HepG2 (cell line): ENCODE measurements at regions not wholly inside any gene's neighbourhood (a gene's known extent, or its start where the extent isn't known, plus 50 kb on each side); places are given as distances from the start of the nearest gene placed in this dataset.

Experiments used
- ATAC-seq: fragments of 200-7000 bp; cut with Tn5 transposase; 3 replicates; pipeline ENCODE4 v1.9.1; 2020; ENCODE audit warnings: mild to moderate bottlenecking, moderate library complexity
- BruUV-seq: library from RNA; stranded (reverse); fragments of 400-500 nt; replicated peaks from 2 replicates; lab custom pipeline; 2021; lab: Mats Ljungman, UMichigan
- CTCF ChIA-PET: fragments of 300-600 bp; formaldehyde crosslinking; extraction: SDS; loops from one replicate; lab custom pipeline; 2021; ENCODE audit warnings: low total read pairs, inconsistent platforms, low intra/inter-chr PET ratio; lab: Yijun Ruan, JAX
- POLR2A ChIA-PET: fragments of 350-600 bp; sonication (Branson Sonifier 250); formaldehyde crosslinking; loops from one replicate; lab custom pipeline; 2020; ENCODE audit warnings: antibody characterized with exemption, inconsistent platforms; lab: Yijun Ruan, JAX
- DNase-seq: peaks from one replicate; pipeline ENCODE4 v3.0.0-alpha.2; 2015; ENCODE audit warnings: low spot score
- FAIRE-seq: peaks from 3 replicates; lab custom pipeline; 2011; peaks lifted over from hg19 to GRCh38; lab: Jason Lieb, UNC
- H2AFZ ChIP-seq: one replicate; pipeline ENCODE4 v1.6.1; 2011; ENCODE audit warnings: low read length, inconsistent platforms
- H3K27ac ChIP-seq: fragments of 300-600 bp; 3 replicates; pipeline ENCODE4 v1.8.0; 2011; ENCODE audit warnings: mixed run types, mild to moderate bottlenecking, mixed read lengths, low read length, inconsistent platforms; ENCODE audit not compliant: insufficient read depth; ENCODE audit errors: extremely low read length
- H3K27me3 ChIP-seq, 2 experiments: fragments of 200-600 bp in 1 of 2; 2 replicates in 1 of 2; 3 replicates in 1 of 2; pipeline versions ENCODE4 v1.6.0 to v1.8.0; 2011; ENCODE audit warnings: low read length in 2 of 2, mild to moderate bottlenecking in 2 of 2, moderate library complexity in 2 of 2, inconsistent platforms in 1 of 2; ENCODE audit not compliant: insufficient read depth in 2 of 2, control insufficient read depth in 1 of 2
- H3K36me3 ChIP-seq, 2 experiments: fragments of 200-600 bp in 1 of 2; replicated peaks in 1 of 2; 2 replicates in 1 of 2; 3 replicates in 1 of 2; pipeline versions ENCODE4 v1.5.1 to v1.8.0; 2011; ENCODE audit warnings: low read length in 2 of 2, inconsistent platforms in 1 of 2; ENCODE audit not compliant: insufficient read depth in 2 of 2, control insufficient read depth in 1 of 2
- H3K4me1 ChIP-seq: 2 replicates; pipeline ENCODE4 v1.5.1; 2012; ENCODE audit warnings: low read length, inconsistent platforms; ENCODE audit not compliant: insufficient read depth
- H3K4me2 ChIP-seq: 2 replicates; pipeline ENCODE4 v1.6.0; 2011; ENCODE audit warnings: low read depth, low read length, inconsistent platforms
- H3K4me3 ChIP-seq, 3 experiments: fragments of 200-600 bp in 1 of 3; sonication (generic), shearing (Covaris generic) in 1 of 3; replicated peaks in 1 of 3; 2 replicates each; pipeline ENCODE4 v1.5.1; 2011 to 2016; ENCODE audit warnings: low read length in 3 of 3, inconsistent platforms in 2 of 3, low read depth in 2 of 3, mild to moderate bottlenecking in 2 of 3, control low read depth in 1 of 3, mixed read lengths in 1 of 3; ENCODE audit not compliant: insufficient read depth in 1 of 3
- H3K79me2 ChIP-seq: one replicate; pipeline ENCODE4 v1.6.1; 2011; ENCODE audit warnings: low read length, inconsistent platforms; ENCODE audit not compliant: insufficient read depth
- H3K9ac ChIP-seq: 2 replicates; pipeline ENCODE4 v1.6.0; 2011; ENCODE audit warnings: mild to moderate bottlenecking, low read depth, low read length, inconsistent platforms; ENCODE audit not compliant: insufficient read depth
- H3K9me3 ChIP-seq: 2 replicates; pipeline ENCODE4 v1.5.1; 2012; ENCODE audit warnings: mild to moderate bottlenecking, low read length
- H4K20me1 ChIP-seq: 2 replicates; pipeline ENCODE4 v1.6.0; 2011; ENCODE audit warnings: inconsistent platforms, mild to moderate bottlenecking, low read length, moderate library complexity; ENCODE audit not compliant: insufficient read depth
- DNMT3B ChIP-seq: conservative IDR thresholded peaks from 2 replicates; pipeline ENCODE4 v1.6.1; 2016; ENCODE audit warnings: missing biosample characterization, control low read depth
- MBNL3 ChIP-seq: fragments of 250-450 bp; sonication (Bioruptor Pico); conservative IDR thresholded peaks from 2 replicates; pipeline ENCODE4 v1.8.0; 2022; ENCODE audit warnings: mild to moderate bottlenecking, inconsistent platforms
- MYPOP ChIP-seq: sonication (generic); formaldehyde crosslinking; IDR thresholded peaks from 2 replicates; pipeline ENCODE4 v1.8.1; 2023; ENCODE audit warnings: mild to moderate bottlenecking, moderate library complexity, missing genetic modification reagents
- POGK ChIP-seq: sonication (generic); formaldehyde crosslinking; conservative IDR thresholded peaks from 2 replicates; pipeline ENCODE4 v1.8.0; 2022; ENCODE audit warnings: mild to moderate bottlenecking, moderate library complexity, missing genetic modification reagents
- SCMH1 ChIP-seq: sonication (generic); formaldehyde crosslinking; IDR thresholded peaks from 2 replicates; pipeline ENCODE4 v1.9.0; 2021; ENCODE audit warnings: missing genetic modification reagents, mild to moderate bottlenecking, borderline replicate concordance
- SNRNP70 ChIP-seq: fragments of 200-400 bp; formaldehyde crosslinking; IDR thresholded peaks from 2 replicates; pipeline ENCODE4 v1.6.1; 2017; ENCODE audit warnings: mild to moderate bottlenecking, low read depth, low read length, moderate library complexity
- ZHX1 ChIP-seq: sonication (generic); formaldehyde crosslinking; IDR thresholded peaks from 2 replicates; pipeline ENCODE4 v1.8.1; 2022; ENCODE audit warnings: low read depth, mild to moderate bottlenecking, missing genetic modification reagents
- ZKSCAN5 ChIP-seq: sonication (generic); formaldehyde crosslinking; IDR thresholded peaks from 2 replicates; pipeline ENCODE4 v1.5.1; 2020; ENCODE audit warnings: mild to moderate bottlenecking, missing genetic modification reagents
- ZNF121 ChIP-seq: sonication (generic); formaldehyde crosslinking; IDR thresholded peaks from 2 replicates; pipeline ENCODE4 v1.5.0; 2020; ENCODE audit warnings: mild to moderate bottlenecking, missing genetic modification reagents
- ZNF414 ChIP-seq: sonication (generic); formaldehyde crosslinking; IDR thresholded peaks from 2 replicates; pipeline ENCODE4 v1.5.0; 2020; ENCODE audit warnings: missing genetic modification reagents
- ZNF598 ChIP-seq: sonication (generic); formaldehyde crosslinking; IDR thresholded peaks from 2 replicates; pipeline ENCODE4 v1.5.1; 2020; ENCODE audit warnings: mild to moderate bottlenecking, missing genetic modification reagents, borderline replicate concordance
- WGBS: methylation state at CpG from one replicate; pipeline ENCODE4 v1.1.6; 2017; ENCODE audit warnings: low lambda C conversion rate; 5-methylcytosine and 5-hydroxymethylcytosine counted together
- in situ Hi-C: cut with HindIII; loops from 2 replicates; pipeline ENCODE4 v1.10.0; 2017; ENCODE audit warnings: low pct_unique_long_range_greater_than_20kb; ENCODE audit not compliant: extremely low pct_ligation_motif_present
- intact Hi-C: fragments of 100-400 bp; cut with micrococcal nuclease; formaldehyde crosslinking; loops from one replicate; pipeline ENCODE4 v1.10.0; 2022; ENCODE audit not compliant: unreplicated experiment

- TF ChIP-seq POGK (CRISPR knock-in tag) (no peak), MYPOP (no peak), SNRNP70 (no peak), ZNF414 (CRISPR knock-in tag) (no peak), SCMH1 (no peak), MBNL3 (no peak), ZKSCAN5 (CRISPR knock-in tag) (no peak), ZNF598 (CRISPR knock-in tag) (no peak), ZNF121 (CRISPR knock-in tag) (no peak)
Observed at GRCh38 chr6:45718131-45718530, 297.5 kb downstream of the CLIC5 start (continued).

GRCh38 chr6:45717715-45718114, 297.9 kb downstream of the CLIC5 start:
- ATAC-seq: no peak
- Histone ChIP-seq H3K79me2 (no peaks in the 10 kb centered on the region), H3K4me2 (no peak overlapping the region), H3K9ac (no peak overlapping the region), H3K4me3 (no peak overlapping the region), H3K9me3 (no peaks in the 10 kb centered on the region), H3K36me3 (no peaks in the 10 kb centered on the region), H2AFZ (no peak overlapping the region), H3K27ac (no peak overlapping the region), H3K4me1 (no peaks in the 10 kb centered on the region), H4K20me1 (no peaks in the 10 kb centered on the region), H3K27me3 (peaks cover 0 to 5% of the 10 kb centered on the region in 2 experiments; a peak in 1 of 5 replicates)
- no peak for TF ChIP-seq ZHX1 (CRISPR knock-in tag)
- no peak for TF ChIP-seq DNMT3B
- intact Hi-C loops (loop anchor here (5.0 kb wide), 1 partner anchor 940 kb away; no protein-coding TSS in a partner anchor), in situ Hi-C loops (loop anchor here (5.0 to 10.0 kb wide), 2 partner anchors 1060 to 1243 kb away; no protein-coding TSS in a partner anchor)
- no peak for FAIRE-seq
- no peak for DNase-seq
- CTCF ChIA-PET: no interaction called here
- WGBS: 5% methylated on average over 6 of the region's 6 CpGs
- BruUV-seq: no TSS peak
- POLR2A ChIA-PET: no interaction called here
